ENCODE measurements at regions not wholly inside any gene's neighbourhood (a gene's known extent, or its start where the extent isn't known, plus 50 kb on each side); places are given as distances from the start of the nearest gene placed in this dataset.

GRCh38 chr1:94646786-94647555 is 105.4 kb upstream of the F3 start:
- Mint-ChIP-seq H3K9me3 (no peaks in the 10 kb centered on the region), H3K4me3 (no peak overlapping the region), H3K27ac (no peak overlapping the region)

GRCh38 chr1:94646141-94646643 is 104.6 kb upstream of the F3 start:
- Mint-ChIP-seq H3K9me3 (no peaks in the 10 kb centered on the region), H3K36me3 (ENCODE audit: low read depth) (no peaks in the 10 kb centered on the region), H3K27ac (no peak overlapping the region), H3K4me1 (ENCODE audit: low read depth) (no peaks in the 10 kb centered on the region), H3K27me3 (ENCODE audit: low read depth) (no peaks in the 10 kb centered on the region), H3K4me3 (no peak overlapping the region)
- DNase-seq (ENCODE audit: low spot score): no peak

More at GRCh38 chr1:94646786-94647555, 105.4 kb upstream of the F3 start:
- DNase-seq (ENCODE audit: low spot score): no peak
- Mint-ChIP-seq H3K36me3 (ENCODE audit: low read depth) (no peaks in the 10 kb centered on the region), H3K27me3 (ENCODE audit: low read depth) (peaks cover 2% of the 10 kb centered on the region), H3K4me1 (ENCODE audit: low read depth) (no peaks in the 10 kb centered on the region)

GRCh38 chr1:94644352-94644751 is 102.8 kb upstream of the F3 start:
- no peak overlapping the region for H3K27ac Mint-ChIP-seq

GRCh38 chr1:94643819-94644218 is 102.3 kb upstream of the F3 start:
- Mint-ChIP-seq H3K4me3 (no peak overlapping the region), H3K4me1 (ENCODE audit: low read depth) (no peaks in the 10 kb centered on the region), H3K9me3 (no peaks in the 10 kb centered on the region), H3K27ac (no peak overlapping the region), H3K27me3 (ENCODE audit: low read depth) (no peaks in the 10 kb centered on the region), H3K36me3 (ENCODE audit: low read depth) (no peaks in the 10 kb centered on the region)
- no peak for DNase-seq (ENCODE audit: low spot score)

More at GRCh38 chr1:94644352-94644751, 102.8 kb upstream of the F3 start:
- Mint-ChIP-seq H3K4me1 (ENCODE audit: low read depth) (no peaks in the 10 kb centered on the region), H3K9me3 (no peaks in the 10 kb centered on the region), H3K27me3 (ENCODE audit: low read depth) (no peaks in the 10 kb centered on the region), H3K4me3 (no peak overlapping the region), H3K36me3 (ENCODE audit: low read depth) (no peaks in the 10 kb centered on the region)
- no peak for DNase-seq (ENCODE audit: low spot score)

GRCh38 chr1:94642617-94643321 is 101.2 kb upstream of the F3 start:
- Mint-ChIP-seq H3K27ac (no peak overlapping the region), H3K4me1 (ENCODE audit: low read depth) (no peaks in the 10 kb centered on the region), H3K27me3 (ENCODE audit: low read depth) (no peaks in the 10 kb centered on the region), H3K36me3 (ENCODE audit: low read depth) (no peaks in the 10 kb centered on the region), H3K4me3 (no peak overlapping the region), H3K9me3 (no peaks in the 10 kb centered on the region)
- no peak for DNase-seq (ENCODE audit: low spot score)

GRCh38 chr1:94641990-94642389 is 100.4 kb upstream of the F3 start:
- H3K27ac Mint-ChIP-seq: no peak overlapping the region
- no peaks in the 10 kb centered on the region for H3K36me3 Mint-ChIP-seq (ENCODE audit: low read depth)
- H3K9me3 Mint-ChIP-seq: no peaks in the 10 kb centered on the region
- no peak overlapping the region for H3K4me3 Mint-ChIP-seq
- DNase-seq (ENCODE audit: low spot score): no peak
- no peaks in the 10 kb centered on the region for H3K4me1 Mint-ChIP-seq (ENCODE audit: low read depth)
- H3K27me3 Mint-ChIP-seq (ENCODE audit: low read depth): no peaks in the 10 kb centered on the region

GRCh38 chr1:94640125-94640524 is 98.6 kb upstream of the F3 start:
- Mint-ChIP-seq H3K4me3 (no peak overlapping the region), H3K9me3 (no peaks in the 10 kb centered on the region), H3K4me1 (ENCODE audit: low read depth) (no peaks in the 10 kb centered on the region), H3K27me3 (ENCODE audit: low read depth) (peaks cover 4% of the 10 kb centered on the region), H3K27ac (no peak overlapping the region), H3K36me3 (ENCODE audit: low read depth) (no peaks in the 10 kb centered on the region)
- no peak for DNase-seq (ENCODE audit: low spot score)

- H3K4me1 Mint-ChIP-seq (ENCODE audit: low read depth): no peaks in the 10 kb centered on the region
- no peak overlapping the region for H3K4me3 Mint-ChIP-seq
- no peaks in the 10 kb centered on the region for H3K36me3 Mint-ChIP-seq (ENCODE audit: low read depth)
- H3K27me3 Mint-ChIP-seq (ENCODE audit: low read depth): peaks cover 8% of the 10 kb centered on the region
- no peak for DNase-seq (ENCODE audit: low spot score)
- H3K27ac Mint-ChIP-seq: no peak overlapping the region
- H3K9me3 Mint-ChIP-seq: no peaks in the 10 kb centered on the region
Observed at GRCh38 chr1:94637121-94637520, 95.6 kb upstream of the F3 start.

- Mint-ChIP-seq H3K9me3 (no peaks in the 10 kb centered on the region), H3K4me3 (no peak overlapping the region), H3K36me3 (ENCODE audit: low read depth) (no peaks in the 10 kb centered on the region), H3K27me3 (ENCODE audit: low read depth) (peaks cover 13% of the 10 kb centered on the region), H3K27ac (no peak overlapping the region), H3K4me1 (ENCODE audit: low read depth) (no peaks in the 10 kb centered on the region)
- no peak for DNase-seq (ENCODE audit: low spot score)
Observed at GRCh38 chr1:94636624-94637023, 95.1 kb upstream of the F3 start.

GRCh38 chr1:94636100-94636499 is 94.5 kb upstream of the F3 start:
- no peak overlapping the region for H3K4me3 Mint-ChIP-seq

GRCh38 chr1:94634977-94635416 is 93.4 kb upstream of the F3 start:
- no peak overlapping the region for H3K4me3 Mint-ChIP-seq
- no peaks in the 10 kb centered on the region for H3K9me3 Mint-ChIP-seq
- DNase-seq (ENCODE audit: low spot score): no peak
- no peaks in the 10 kb centered on the region for H3K36me3 Mint-ChIP-seq (ENCODE audit: low read depth)
- no peaks in the 10 kb centered on the region for H3K4me1 Mint-ChIP-seq (ENCODE audit: low read depth)
- H3K27me3 Mint-ChIP-seq (ENCODE audit: low read depth): peaks cover 18% of the 10 kb centered on the region
- H3K27ac Mint-ChIP-seq: no peak overlapping the region

More at GRCh38 chr1:94636100-94636499, 94.5 kb upstream of the F3 start:
- Mint-ChIP-seq H3K36me3 (ENCODE audit: low read depth) (no peaks in the 10 kb centered on the region), H3K4me1 (ENCODE audit: low read depth) (no peaks in the 10 kb centered on the region), H3K27me3 (ENCODE audit: low read depth) (peaks cover 15% of the 10 kb centered on the region), H3K9me3 (no peaks in the 10 kb centered on the region), H3K27ac (no peak overlapping the region)
- DNase-seq (ENCODE audit: low spot score): no peak

GRCh38 chr1:94633051-94633450 is 91.5 kb upstream of the F3 start:
- Mint-ChIP-seq H3K36me3 (ENCODE audit: low read depth) (no peaks in the 10 kb centered on the region), H3K27ac (no peak overlapping the region), H3K27me3 (ENCODE audit: low read depth) (peaks cover 18% of the 10 kb centered on the region), H3K4me1 (ENCODE audit: low read depth) (no peaks in the 10 kb centered on the region), H3K4me3 (no peak overlapping the region), H3K9me3 (no peaks in the 10 kb centered on the region)
- no peak for DNase-seq (ENCODE audit: low spot score)

- Mint-ChIP-seq H3K4me3 (no peak overlapping the region), H3K27ac (no peak overlapping the region), H3K4me1 (ENCODE audit: low read depth) (no peaks in the 10 kb centered on the region), H3K27me3 (ENCODE audit: low read depth) (peaks cover 14% of the 10 kb centered on the region), H3K9me3 (no peaks in the 10 kb centered on the region), H3K36me3 (ENCODE audit: low read depth) (no peaks in the 10 kb centered on the region)
- no peak for DNase-seq (ENCODE audit: low spot score)
Observed at GRCh38 chr1:94629259-94630181, 88.0 kb upstream of the F3 start.

GRCh38 chr1:94628499-94628843 is 86.9 kb upstream of the F3 start:
- Mint-ChIP-seq H3K9me3 (no peaks in the 10 kb centered on the region), H3K27ac (no peak overlapping the region), H3K4me3 (no peak overlapping the region), H3K4me1 (ENCODE audit: low read depth) (no peaks in the 10 kb centered on the region), H3K36me3 (ENCODE audit: low read depth) (no peaks in the 10 kb centered on the region), H3K27me3 (ENCODE audit: low read depth) (peaks cover 14% of the 10 kb centered on the region)
- no peak for DNase-seq (ENCODE audit: low spot score)
